ENCODE measurements at regions not wholly inside any gene's neighbourhood (a gene's known extent, or its start where the extent isn't known, plus 50 kb on each side); places are given as distances from the start of the nearest gene placed in this dataset.

DNA sequence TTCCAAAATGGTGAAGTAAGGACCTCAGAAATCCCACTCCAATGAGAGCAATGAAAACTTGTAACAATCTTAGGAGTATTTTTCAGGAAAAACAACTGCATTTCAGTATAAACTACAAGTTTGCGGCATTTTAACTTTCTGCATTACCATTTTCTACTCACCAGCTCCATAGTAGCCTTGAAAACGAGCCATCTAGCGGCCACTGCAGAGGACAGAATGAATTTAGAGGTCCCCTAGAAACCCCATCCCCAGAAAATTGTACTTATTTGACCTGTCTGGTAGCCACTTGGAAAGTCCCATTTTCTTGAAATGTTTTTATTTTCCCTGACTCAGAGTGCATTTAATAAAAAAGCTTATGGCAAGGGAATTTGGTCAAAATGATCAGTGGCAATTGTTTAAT is 205.4 kb upstream of the ITGA1 start:
- no peaks in the 10 kb centered on the region for H3K36me3 ChIP-seq (ENCODE audit: control insufficient read depth, insufficient read depth, low read length)
- no peak overlapping the region for H3K4me3 ChIP-seq (replicated peaks; ENCODE audit: low read depth, low read length)
- TF ChIP-seq, protein P1, sequence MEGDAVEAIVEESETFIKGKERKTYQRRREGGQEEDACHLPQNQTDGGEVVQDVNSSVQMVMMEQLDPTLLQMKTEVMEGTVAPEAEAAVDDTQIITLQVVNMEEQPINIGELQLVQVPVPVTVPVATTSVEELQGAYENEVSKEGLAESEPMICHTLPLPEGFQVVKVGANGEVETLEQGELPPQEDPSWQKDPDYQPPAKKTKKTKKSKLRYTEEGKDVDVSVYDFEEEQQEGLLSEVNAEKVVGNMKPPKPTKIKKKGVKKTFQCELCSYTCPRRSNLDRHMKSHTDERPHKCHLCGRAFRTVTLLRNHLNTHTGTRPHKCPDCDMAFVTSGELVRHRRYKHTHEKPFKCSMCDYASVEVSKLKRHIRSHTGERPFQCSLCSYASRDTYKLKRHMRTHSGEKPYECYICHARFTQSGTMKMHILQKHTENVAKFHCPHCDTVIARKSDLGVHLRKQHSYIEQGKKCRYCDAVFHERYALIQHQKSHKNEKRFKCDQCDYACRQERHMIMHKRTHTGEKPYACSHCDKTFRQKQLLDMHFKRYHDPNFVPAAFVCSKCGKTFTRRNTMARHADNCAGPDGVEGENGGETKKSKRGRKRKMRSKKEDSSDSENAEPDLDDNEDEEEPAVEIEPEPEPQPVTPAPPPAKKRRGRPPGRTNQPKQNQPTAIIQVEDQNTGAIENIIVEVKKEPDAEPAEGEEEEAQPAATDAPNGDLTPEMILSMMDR (IDR thresholded peaks at IDR 0.05; ENCODE audit: insufficient read depth, low read length, poor library complexity, severe bottlenecking), result peak; percentile 44
- H3K27me3 ChIP-seq (replicated peaks; ENCODE audit: control insufficient read depth, insufficient read depth, low read length), result no peaks in the 10 kb centered on the region
- no peak for DNase-seq (ENCODE audit: extremely low read depth, insufficient read length)

DNA sequence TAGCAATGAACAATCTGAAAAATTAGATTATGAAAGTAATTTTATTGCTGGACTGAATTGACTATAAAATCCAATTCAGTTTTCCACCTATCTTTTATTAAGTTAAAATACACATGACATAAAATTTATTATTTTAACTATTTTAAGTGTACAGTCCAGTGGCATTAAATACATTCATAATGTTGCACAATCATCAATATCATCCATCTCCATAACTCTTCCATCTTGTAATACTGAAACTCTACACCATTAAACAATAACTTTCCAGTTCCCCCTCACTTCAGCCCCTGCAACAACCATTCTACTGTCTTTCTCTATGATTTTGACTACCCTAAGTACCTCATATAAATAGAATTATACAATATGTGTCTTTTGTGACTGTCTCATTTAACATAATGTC is 200.6 kb upstream of the ITGA1 start:
- TF ChIP-seq, protein P1 (IDR thresholded peaks at IDR 0.05; ENCODE audit: insufficient read depth, low read length, poor library complexity, severe bottlenecking), result no peak
- DNase-seq (ENCODE audit: extremely low read depth, insufficient read length), result no peak
- Histone ChIP-seq H3K36me3 (ENCODE audit: control insufficient read depth, insufficient read depth, low read length) (no peaks in the 10 kb centered on the region), H3K4me3 (replicated peaks; ENCODE audit: low read depth, low read length) (no peak overlapping the region), H3K27me3 (replicated peaks; ENCODE audit: control insufficient read depth, insufficient read depth, low read length) (no peaks in the 10 kb centered on the region)

DNA sequence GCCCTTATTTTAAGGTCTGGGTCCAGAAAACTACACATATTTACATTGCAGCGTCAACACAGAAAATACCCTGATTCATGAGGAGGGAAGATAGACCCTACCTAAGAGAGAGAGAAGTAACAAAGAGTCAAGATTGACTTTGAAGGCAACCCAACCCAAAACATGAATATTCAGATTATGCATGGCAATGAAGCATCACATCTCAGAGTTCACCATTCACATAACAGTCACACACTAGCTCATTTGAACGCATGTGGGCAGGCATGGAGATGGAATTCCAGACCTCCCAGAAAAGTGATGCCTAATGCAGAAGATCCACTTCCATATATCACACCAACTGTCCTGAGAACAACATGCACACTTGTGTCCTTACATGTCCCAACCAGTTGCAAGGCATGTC is 190.1 kb upstream of the ITGA1 start:
- DNase-seq (ENCODE audit: extremely low read depth, insufficient read length), result no peak
- TF ChIP-seq, protein P1 (IDR thresholded peaks at IDR 0.05; ENCODE audit: insufficient read depth, low read length, poor library complexity, severe bottlenecking), result no peak

DNA sequence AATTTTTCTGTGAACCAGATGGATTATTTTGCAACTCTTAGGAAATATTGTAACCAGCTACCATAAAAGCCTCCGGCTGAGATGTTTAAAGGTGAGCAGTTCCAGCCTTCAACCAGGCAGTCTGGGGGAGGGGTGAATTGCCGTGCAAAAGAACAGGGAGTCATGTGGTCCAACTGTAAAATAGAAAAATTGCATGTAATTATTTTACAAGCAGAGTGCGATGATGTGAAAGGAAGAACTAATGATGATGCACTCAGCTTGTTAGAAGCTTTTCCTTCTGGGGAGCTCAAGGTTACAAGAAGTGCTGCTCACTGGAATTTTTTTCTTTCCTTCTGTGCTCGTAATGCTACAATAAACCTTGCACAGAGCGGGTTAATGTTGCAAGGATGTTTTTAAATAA is 188.7 kb upstream of the ITGA1 start:
- TF ChIP-seq, protein P1 (IDR thresholded peaks at IDR 0.05; ENCODE audit: insufficient read depth, low read length, poor library complexity, severe bottlenecking), result no peak
- no peaks in the 10 kb centered on the region for H3K36me3 ChIP-seq (ENCODE audit: control insufficient read depth, insufficient read depth, low read length)
- DNase-seq (ENCODE audit: extremely low read depth, insufficient read length), result no peak
- no peak overlapping the region for H3K4me3 ChIP-seq (replicated peaks; ENCODE audit: low read depth, low read length)
- H3K27me3 ChIP-seq (replicated peaks; ENCODE audit: control insufficient read depth, insufficient read depth, low read length), result no peaks in the 10 kb centered on the region

More for the DNA sequence above, 190.1 kb upstream of the ITGA1 start:
- Histone ChIP-seq H3K27me3 (replicated peaks; ENCODE audit: control insufficient read depth, insufficient read depth, low read length) (no peaks in the 10 kb centered on the region), H3K36me3 (ENCODE audit: control insufficient read depth, insufficient read depth, low read length) (no peaks in the 10 kb centered on the region), H3K4me3 (replicated peaks; ENCODE audit: low read depth, low read length) (no peak overlapping the region)

DNA sequence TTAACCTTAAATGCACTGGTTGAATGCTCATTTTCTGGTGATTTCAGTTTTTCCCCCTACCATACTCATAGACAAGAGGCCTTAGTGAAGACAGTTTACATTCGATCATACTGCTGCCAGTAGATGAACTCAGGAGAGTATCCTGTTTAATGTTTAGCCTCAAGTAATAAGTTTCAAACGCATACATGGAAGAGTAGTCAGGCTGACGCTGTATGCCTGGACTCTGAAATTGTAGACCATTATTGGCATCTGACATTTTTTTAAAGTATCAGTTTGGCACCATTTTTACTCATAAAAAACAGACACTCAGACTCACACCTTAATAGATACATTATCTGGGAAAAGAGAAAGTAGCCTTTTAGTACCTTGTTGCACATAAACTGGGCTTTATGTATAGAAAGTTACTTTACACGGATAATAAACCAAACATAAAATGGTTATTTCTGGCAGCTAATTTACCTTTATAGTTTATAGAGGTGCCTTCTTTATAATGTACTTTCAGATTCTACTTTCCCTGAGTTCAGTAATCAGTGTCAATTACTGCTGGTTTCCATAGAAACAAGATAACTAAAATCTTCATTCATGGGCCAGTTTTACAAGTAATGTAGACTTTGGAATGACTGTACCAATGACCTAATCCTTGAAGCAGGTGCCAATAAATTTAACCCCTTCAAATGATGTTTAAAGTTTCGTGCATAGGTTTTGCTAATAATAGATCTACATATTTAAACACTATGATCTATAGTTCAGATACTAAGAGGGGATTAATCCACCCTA is 183.8 kb upstream of the ITGA1 start:
- no peak for DNase-seq (ENCODE audit: extremely low read depth, insufficient read length)
- no peaks in the 10 kb centered on the region for H3K36me3 ChIP-seq (ENCODE audit: control insufficient read depth, insufficient read depth, low read length)
- TF ChIP-seq, protein P1 (IDR thresholded peaks at IDR 0.05; ENCODE audit: insufficient read depth, low read length, poor library complexity, severe bottlenecking), result no peak

More for the DNA sequence above, 183.8 kb upstream of the ITGA1 start:
- Histone ChIP-seq H3K27me3 (replicated peaks; ENCODE audit: control insufficient read depth, insufficient read depth, low read length) (no peaks in the 10 kb centered on the region), H3K4me3 (replicated peaks; ENCODE audit: low read depth, low read length) (no peak overlapping the region)
